ENCODE measurements at regions not wholly inside any gene's neighbourhood (a gene's known extent, or its start where the extent isn't known, plus 50 kb on each side); places are given as distances from the start of the nearest gene placed in this dataset.

- no peak for DNase-seq (ENCODE audit: low spot score)
- TF ChIP-seq CTCF (IDR thresholded peaks at IDR 0.05; ENCODE audit: extremely low read depth, insufficient read depth, missing control alignments): no peak
- in situ Hi-C loops (cut with MboI; ENCODE audit: low pct_unique_long_range_greater_than_20kb, low sequenced_read_pairs, unreplicated experiment): no loop called here
Measured at GRCh38 chr12:38016602-38017001, 300.0 kb upstream of the ALG10B start.

GRCh38 chr12:38025916-38026315 lies 290.7 kb upstream of the ALG10B start:
- no peak for TF ChIP-seq CTCF (IDR thresholded peaks at IDR 0.05; ENCODE audit: extremely low read depth, insufficient read depth, missing control alignments)
- in situ Hi-C loops (cut with MboI; ENCODE audit: low pct_unique_long_range_greater_than_20kb, low sequenced_read_pairs, unreplicated experiment): no loop called here

GRCh38 chr12:38053113-38053512 lies 263.5 kb upstream of the ALG10B start:
- no peak for DNase-seq (ENCODE audit: low spot score)
- no peak for TF ChIP-seq CTCF (IDR thresholded peaks at IDR 0.05; ENCODE audit: extremely low read depth, insufficient read depth, missing control alignments)
- in situ Hi-C loops (cut with MboI; ENCODE audit: low pct_unique_long_range_greater_than_20kb, low sequenced_read_pairs, unreplicated experiment): no loop called here

More at GRCh38 chr12:38025916-38026315, 290.7 kb upstream of the ALG10B start:
- DNase-seq (ENCODE audit: low spot score): no peak

- in situ Hi-C loops (cut with MboI; ENCODE audit: low pct_unique_long_range_greater_than_20kb, low sequenced_read_pairs, unreplicated experiment): no loop called here
- peak; percentile 3 for DNase-seq (ENCODE audit: low spot score)
- TF ChIP-seq CTCF (IDR thresholded peaks at IDR 0.05; ENCODE audit: extremely low read depth, insufficient read depth, missing control alignments): no peak
Measured at GRCh38 chr12:38053655-38054464, 262.7 kb upstream of the ALG10B start.

GRCh38 chr12:38056701-38057689 lies 259.6 kb upstream of the ALG10B start:
- no peak for TF ChIP-seq CTCF (IDR thresholded peaks at IDR 0.05; ENCODE audit: extremely low read depth, insufficient read depth, missing control alignments)
- DNase-seq (ENCODE audit: low spot score): no peak
- in situ Hi-C loops (cut with MboI; ENCODE audit: low pct_unique_long_range_greater_than_20kb, low sequenced_read_pairs, unreplicated experiment): no loop called here

GRCh38 chr12:38099686-38100085 lies 216.9 kb upstream of the ALG10B start:
- in situ Hi-C loops (cut with MboI; ENCODE audit: low pct_unique_long_range_greater_than_20kb, low sequenced_read_pairs, unreplicated experiment): no loop called here
- TF ChIP-seq CTCF (IDR thresholded peaks at IDR 0.05; ENCODE audit: extremely low read depth, insufficient read depth, missing control alignments): no peak
- DNase-seq (ENCODE audit: low spot score): no peak
